ENCODE measurements at regions not wholly inside any gene's neighbourhood (a gene's known extent, or its start where the extent isn't known, plus 50 kb on each side); places are given as distances from the start of the nearest gene placed in this dataset.

GRCh38 chr11:127648583-127648982, 648.0 kb upstream of the KIRREL3 start:
- H2AK5ac ChIP-seq (ENCODE audit: low read length, severe bottlenecking) = no peak overlapping the region
- no peak overlapping the region for H4K8ac ChIP-seq (ENCODE audit: low read length)
- no peak overlapping the region for H2BK5ac ChIP-seq (ENCODE audit: low read depth, low read length, poor library complexity, severe bottlenecking)
- H2AFZ ChIP-seq (ENCODE audit: low read depth, low read length) = no peak overlapping the region
- DNase-seq = no peak
- H3K4me2 ChIP-seq (ENCODE audit: low read length, poor library complexity, severe bottlenecking) = no peak overlapping the region
- no peak overlapping the region for H3K23ac ChIP-seq (ENCODE audit: low read length in 2 of 2)
- no peak overlapping the region for H4K91ac ChIP-seq (ENCODE audit: low read length)
- no peak overlapping the region for H3K27ac ChIP-seq (ENCODE audit: low read length, poor library complexity, severe bottlenecking)
- no peaks in the 10 kb centered on the region for H3K27me3 ChIP-seq (ENCODE audit: control insufficient read depth in 1 of 2, insufficient read depth in 1 of 2, low read length in 2 of 2)
- no peak overlapping the region for H3K4me3 ChIP-seq (ENCODE audit: insufficient read depth in 1 of 2, low read depth in 1 of 2, low read length in 2 of 2)
- H3K9ac ChIP-seq (ENCODE audit: low read length) = no peak overlapping the region
- no peak overlapping the region for H2BK120ac ChIP-seq (ENCODE audit: low read depth, low read length)
- H3K4ac ChIP-seq (ENCODE audit: low read depth in 1 of 2, low read length in 2 of 2) = no peak overlapping the region
- no peaks in the 10 kb centered on the region for H3K36me3 ChIP-seq (ENCODE audit: control insufficient read depth in 1 of 2, insufficient read depth in 2 of 2, low read depth in 1 of 2, low read length in 2 of 2)
- H3K79me1 ChIP-seq (replicated peaks; ENCODE audit: low read length, poor library complexity, severe bottlenecking) = no peaks in the 10 kb centered on the region
- H3K14ac ChIP-seq (ENCODE audit: low read length in 2 of 2) = no peak overlapping the region
- H2BK12ac ChIP-seq (ENCODE audit: low read length in 2 of 2) = no peak overlapping the region
- H3K9me3 ChIP-seq (ENCODE audit: control insufficient read depth, low read length) = no peaks in the 10 kb centered on the region
- H3K4me1 ChIP-seq (ENCODE audit: control insufficient read depth, insufficient read depth, low read depth, low read length) = no peaks in the 10 kb centered on the region
- H3K18ac ChIP-seq (ENCODE audit: low read depth in 1 of 2, low read length in 2 of 2) = no peak overlapping the region
- H2BK15ac ChIP-seq (ENCODE audit: low read depth, poor library complexity, severe bottlenecking) = no peak overlapping the region

- 100% methylated on average over 3 of the region's 4 CpGs for WGBS
- Histone ChIP-seq H2BK15ac (ENCODE audit: low read depth, poor library complexity, severe bottlenecking) (no peak overlapping the region), H3K4ac (ENCODE audit: low read depth in 1 of 2, low read length in 2 of 2) (no peak overlapping the region)
Measured at GRCh38 chr11:127644366-127644765, 643.8 kb upstream of the KIRREL3 start.

GRCh38 chr11:127643268-127644058, 642.9 kb upstream of the KIRREL3 start:
- no peak overlapping the region for H3K27ac ChIP-seq (ENCODE audit: low read length, poor library complexity, severe bottlenecking)
- H3K9ac ChIP-seq (ENCODE audit: low read length) = no peak overlapping the region
- no peak overlapping the region for H4K91ac ChIP-seq (ENCODE audit: low read length)
- no peak overlapping the region for H3K14ac ChIP-seq (ENCODE audit: low read length in 2 of 2)
- WGBS = 87% methylated on average over 4 of the region's 5 CpGs
- no peak overlapping the region for H2BK15ac ChIP-seq (ENCODE audit: low read depth, poor library complexity, severe bottlenecking)
- H3K4me1 ChIP-seq (ENCODE audit: control insufficient read depth, insufficient read depth, low read depth, low read length) = no peaks in the 10 kb centered on the region
- peak overlapping the region in 1 of 2 experiments; percentile 0 for H3K18ac ChIP-seq (ENCODE audit: low read depth in 1 of 2, low read length in 2 of 2)
- H3K4me3 ChIP-seq (ENCODE audit: insufficient read depth in 1 of 2, low read depth in 1 of 2, low read length in 2 of 2) = no peak overlapping the region
- H2AFZ ChIP-seq (ENCODE audit: low read depth, low read length) = no peak overlapping the region
- no peak overlapping the region for H2BK120ac ChIP-seq (ENCODE audit: low read depth, low read length)
- H3K79me1 ChIP-seq (replicated peaks; ENCODE audit: low read length, poor library complexity, severe bottlenecking) = no peaks in the 10 kb centered on the region
- no peak for DNase-seq
- no peak overlapping the region for H3K23ac ChIP-seq (ENCODE audit: low read length in 2 of 2)
- H2BK12ac ChIP-seq (ENCODE audit: low read length in 2 of 2) = no peak overlapping the region
- no peaks in the 10 kb centered on the region for H3K27me3 ChIP-seq (ENCODE audit: control insufficient read depth in 1 of 2, insufficient read depth in 1 of 2, low read length in 2 of 2)
- no peaks in the 10 kb centered on the region for H3K36me3 ChIP-seq (ENCODE audit: control insufficient read depth in 1 of 2, insufficient read depth in 2 of 2, low read depth in 1 of 2, low read length in 2 of 2)
- no peak overlapping the region for H3K4ac ChIP-seq (ENCODE audit: low read depth in 1 of 2, low read length in 2 of 2)
- H2BK5ac ChIP-seq (ENCODE audit: low read depth, low read length, poor library complexity, severe bottlenecking) = no peak overlapping the region
- H3K4me2 ChIP-seq (ENCODE audit: low read length, poor library complexity, severe bottlenecking) = no peak overlapping the region
- no peaks in the 10 kb centered on the region for H3K9me3 ChIP-seq (ENCODE audit: control insufficient read depth, low read length)
- no peak overlapping the region for H2AK5ac ChIP-seq (ENCODE audit: low read length, severe bottlenecking)
- H4K8ac ChIP-seq (ENCODE audit: low read length) = no peak overlapping the region

More at GRCh38 chr11:127644366-127644765, 643.8 kb upstream of the KIRREL3 start:
- Histone ChIP-seq H3K4me1 (ENCODE audit: control insufficient read depth, insufficient read depth, low read depth, low read length) (no peaks in the 10 kb centered on the region), H2AFZ (ENCODE audit: low read depth, low read length) (no peak overlapping the region), H2AK5ac (ENCODE audit: low read length, severe bottlenecking) (no peak overlapping the region), H3K79me1 (replicated peaks; ENCODE audit: low read length, poor library complexity, severe bottlenecking) (no peaks in the 10 kb centered on the region), H3K9ac (ENCODE audit: low read length) (no peak overlapping the region), H3K4me2 (ENCODE audit: low read length, poor library complexity, severe bottlenecking) (no peak overlapping the region), H3K36me3 (ENCODE audit: control insufficient read depth in 1 of 2, insufficient read depth in 2 of 2, low read depth in 1 of 2, low read length in 2 of 2) (no peaks in the 10 kb centered on the region), H3K9me3 (ENCODE audit: control insufficient read depth, low read length) (no peaks in the 10 kb centered on the region), H3K18ac (ENCODE audit: low read depth in 1 of 2, low read length in 2 of 2) (no peak overlapping the region), H4K91ac (ENCODE audit: low read length) (no peak overlapping the region), H2BK120ac (ENCODE audit: low read depth, low read length) (no peak overlapping the region), H3K27ac (ENCODE audit: low read length, poor library complexity, severe bottlenecking) (no peak overlapping the region), H4K8ac (ENCODE audit: low read length) (no peak overlapping the region), H2BK5ac (ENCODE audit: low read depth, low read length, poor library complexity, severe bottlenecking) (no peak overlapping the region), H3K27me3 (ENCODE audit: control insufficient read depth in 1 of 2, insufficient read depth in 1 of 2, low read length in 2 of 2) (no peaks in the 10 kb centered on the region), H3K23ac (ENCODE audit: low read length in 2 of 2) (no peak overlapping the region), H3K4me3 (ENCODE audit: insufficient read depth in 1 of 2, low read depth in 1 of 2, low read length in 2 of 2) (no peak overlapping the region), H2BK12ac (ENCODE audit: low read length in 2 of 2) (no peak overlapping the region), H3K14ac (ENCODE audit: low read length in 2 of 2) (no peak overlapping the region)
- no peak for DNase-seq

GRCh38 chr11:127640561-127641451, 640.2 kb upstream of the KIRREL3 start:
- H2BK120ac ChIP-seq (ENCODE audit: low read depth, low read length) = no peak overlapping the region
- H3K14ac ChIP-seq (ENCODE audit: low read length in 2 of 2) = no peak overlapping the region
- DNase-seq = peak; percentile 66
- H3K4me3 ChIP-seq (ENCODE audit: insufficient read depth in 1 of 2, low read depth in 1 of 2, low read length in 2 of 2) = no peak overlapping the region
- no peak overlapping the region for H3K4ac ChIP-seq (ENCODE audit: low read depth in 1 of 2, low read length in 2 of 2)
- no peak overlapping the region for H3K9ac ChIP-seq (ENCODE audit: low read length)
- no peak overlapping the region for H3K18ac ChIP-seq (ENCODE audit: low read depth in 1 of 2, low read length in 2 of 2)
- no peak overlapping the region for H2BK12ac ChIP-seq (ENCODE audit: low read length in 2 of 2)
- H2BK15ac ChIP-seq (ENCODE audit: low read depth, poor library complexity, severe bottlenecking) = no peak overlapping the region
- no peak overlapping the region for H3K23ac ChIP-seq (ENCODE audit: low read length in 2 of 2)
- no peaks in the 10 kb centered on the region for H3K4me1 ChIP-seq (ENCODE audit: control insufficient read depth, insufficient read depth, low read depth, low read length)
- no peak overlapping the region for H4K8ac ChIP-seq (ENCODE audit: low read length)
- WGBS = 95% methylated on average over 1 of the region's 1 CpG
- H2AK5ac ChIP-seq (ENCODE audit: low read length, severe bottlenecking) = no peak overlapping the region
- H3K36me3 ChIP-seq (ENCODE audit: control insufficient read depth in 1 of 2, insufficient read depth in 2 of 2, low read depth in 1 of 2, low read length in 2 of 2) = no peaks in the 10 kb centered on the region
- H3K79me1 ChIP-seq (replicated peaks; ENCODE audit: low read length, poor library complexity, severe bottlenecking) = no peaks in the 10 kb centered on the region
- H2BK5ac ChIP-seq (ENCODE audit: low read depth, low read length, poor library complexity, severe bottlenecking) = no peak overlapping the region
- H3K27ac ChIP-seq (ENCODE audit: low read length, poor library complexity, severe bottlenecking) = no peak overlapping the region
- H3K27me3 ChIP-seq (ENCODE audit: control insufficient read depth in 1 of 2, insufficient read depth in 1 of 2, low read length in 2 of 2) = no peaks in the 10 kb centered on the region
- no peak overlapping the region for H3K4me2 ChIP-seq (ENCODE audit: low read length, poor library complexity, severe bottlenecking)
- H4K91ac ChIP-seq (ENCODE audit: low read length) = no peak overlapping the region
- no peak overlapping the region for H2AFZ ChIP-seq (ENCODE audit: low read depth, low read length)
- H3K9me3 ChIP-seq (ENCODE audit: control insufficient read depth, low read length) = no peaks in the 10 kb centered on the region

Data from mesenchymal stem cell (in vitro differentiated cells and primary cell).